Lower leg skin (tissue), 3 donors: ENCODE measurements at regions not wholly inside any gene's neighbourhood (a gene's known extent, or its start where the extent isn't known, plus 50 kb on each side); places are given as distances from the start of the nearest gene placed in this dataset.

Source experiments
- CTCF ChIP-seq, 3 donors: fragments of 450-650 bp; IDR thresholded peaks; one replicate each; pipeline ENCODE4 v1.5.1; 2016; ENCODE audit warnings: antibody characterized with exemption in 3 of 3, mild to moderate bottlenecking in 3 of 3, moderate library complexity in 2 of 3
- POLR2A ChIP-seq, 2 donors: fragments of 450-650 bp; IDR thresholded peaks; one replicate each; pipeline ENCODE4 v1.6.1; 2016 to 2017; ENCODE audit warnings: antibody characterized with exemption in 2 of 2, mild to moderate bottlenecking in 1 of 2, moderate library complexity in 1 of 2

GRCh38 chr2:144711630-144712549 lies 192.0 kb upstream of the ZEB2 start:
- no peak for TF ChIP-seq CTCF (IDR thresholded peaks at IDR 0.05)
- no peak for TF ChIP-seq POLR2A (IDR thresholded peaks at IDR 0.05)
